Caki2 (cell line): ENCODE measurements at regions not wholly inside any gene's neighbourhood (a gene's known extent, or its start where the extent isn't known, plus 50 kb on each side); places are given as distances from the start of the nearest gene placed in this dataset.
"Not testable (repeated sequence)": the region's sequence is repeated elsewhere in the genome, so short reads cannot be mapped to it uniquely, and the experiment has no call there.

ENCODE experiments used
- DNase-seq: peaks from one replicate; pipeline ENCODE4 v3.0.0-alpha.2; 2015; ENCODE audit warnings: low read depth
- in situ Hi-C: cut with HindIII; loops from 2 replicates; pipeline ENCODE4 v1.10.0; 2016; ENCODE audit warnings: low sequenced_read_pairs, low pct_unique_long_range_greater_than_20kb, mixed read lengths

DNA sequence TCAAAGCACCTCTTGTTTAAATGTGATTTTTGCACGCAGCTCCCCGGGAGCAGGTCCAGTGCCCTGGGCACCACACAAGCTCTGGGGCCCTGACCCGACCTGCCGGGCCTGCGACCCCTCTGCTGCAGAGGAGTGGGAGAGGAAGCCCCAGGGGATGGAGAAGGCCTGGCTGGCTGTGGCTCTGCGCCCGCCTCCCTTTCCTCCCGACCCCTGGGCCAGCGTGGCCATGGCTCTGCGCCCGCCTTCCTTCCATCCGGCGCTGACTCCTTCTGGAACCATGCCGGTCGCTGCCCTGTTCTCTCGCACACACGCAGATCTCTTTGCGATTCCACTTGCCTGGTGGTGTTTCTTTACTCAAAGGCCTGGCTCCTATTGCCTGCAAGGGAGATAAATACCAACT, 166.5 kb upstream of the SALL3 start:
- in situ Hi-C loops, result no loop called here
- DNase-seq, result no peak

DNA sequence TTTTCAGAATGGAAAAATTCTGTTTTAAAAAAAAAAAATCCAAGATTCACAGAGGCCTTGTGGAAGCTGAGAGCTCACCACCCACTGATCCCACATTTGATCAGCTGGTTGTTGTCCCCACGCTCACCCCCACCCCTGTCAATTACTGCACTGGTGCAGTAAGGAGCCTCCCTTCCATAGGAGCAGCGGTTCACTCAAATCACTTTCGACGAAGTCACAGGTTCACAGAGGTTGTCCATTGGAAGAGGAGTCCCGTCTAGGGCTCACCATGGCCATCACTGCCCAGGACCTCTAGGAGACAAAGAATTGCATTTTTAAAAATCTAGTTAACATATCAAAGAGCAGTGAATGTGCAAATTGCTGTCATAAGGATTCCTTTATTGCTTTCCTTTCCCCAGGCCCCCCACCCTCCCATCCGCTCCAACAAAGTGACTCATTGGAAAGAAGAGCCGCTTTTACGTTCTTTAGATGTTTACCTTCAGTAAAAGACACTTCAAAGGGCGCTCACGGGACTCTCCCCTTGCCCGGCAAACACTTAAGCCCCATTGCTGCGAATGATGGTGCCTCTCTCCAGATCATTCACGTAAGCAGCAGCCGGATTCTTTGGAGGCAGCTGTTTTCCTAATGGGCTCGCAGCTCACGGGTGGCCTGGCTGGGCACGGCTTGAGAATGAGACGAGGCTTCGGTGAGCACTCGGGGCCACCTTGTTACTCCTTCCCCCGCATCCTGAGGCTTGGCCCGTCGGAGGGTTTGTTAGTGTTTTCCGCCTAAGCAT, 165.5 kb upstream of the SALL3 start:
- in situ Hi-C loops, result no loop called here
- no peak for DNase-seq

DNA sequence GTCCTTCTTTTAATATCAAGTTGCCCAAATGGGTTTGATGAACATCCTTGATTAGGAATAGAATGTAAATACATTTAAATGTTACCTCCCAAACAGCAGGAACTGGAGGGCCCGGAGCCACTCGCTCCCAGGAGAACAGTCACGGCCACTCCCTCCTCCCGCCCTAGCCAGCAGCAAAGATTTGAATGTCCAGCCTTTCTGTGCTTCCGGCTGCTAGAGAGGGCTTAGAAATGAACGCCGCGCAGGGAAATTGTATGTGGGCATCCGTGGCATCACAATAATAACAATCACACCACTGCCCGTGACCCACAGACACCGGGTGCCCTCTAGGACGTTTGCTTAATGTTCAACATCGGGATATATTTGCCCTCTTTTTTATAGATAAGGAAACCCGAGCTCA, 164.9 kb upstream of the SALL3 start:
- in situ Hi-C loops, result no loop called here
- no peak for DNase-seq

DNA sequence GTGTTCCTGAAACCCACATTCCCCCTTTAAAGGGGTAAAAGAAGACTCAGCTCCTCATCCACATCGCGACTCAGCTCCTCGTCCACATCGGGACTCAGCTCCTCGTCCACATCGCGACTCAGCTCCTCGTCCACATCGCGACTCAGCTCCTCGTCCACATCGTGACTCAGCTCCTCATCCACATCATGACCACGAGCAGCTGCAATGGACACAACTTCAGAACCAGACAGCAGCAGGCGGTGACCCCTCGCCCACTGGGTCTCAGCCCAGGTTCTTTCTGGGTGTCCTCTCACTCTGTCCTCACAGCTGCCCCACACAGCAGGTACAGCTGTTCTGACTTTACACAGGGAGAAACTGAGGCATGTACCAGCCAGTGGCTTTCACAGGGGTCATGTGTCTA, 163.5 kb upstream of the SALL3 start:
- in situ Hi-C loops, result no loop called here
- DNase-seq, result no peak

DNA sequence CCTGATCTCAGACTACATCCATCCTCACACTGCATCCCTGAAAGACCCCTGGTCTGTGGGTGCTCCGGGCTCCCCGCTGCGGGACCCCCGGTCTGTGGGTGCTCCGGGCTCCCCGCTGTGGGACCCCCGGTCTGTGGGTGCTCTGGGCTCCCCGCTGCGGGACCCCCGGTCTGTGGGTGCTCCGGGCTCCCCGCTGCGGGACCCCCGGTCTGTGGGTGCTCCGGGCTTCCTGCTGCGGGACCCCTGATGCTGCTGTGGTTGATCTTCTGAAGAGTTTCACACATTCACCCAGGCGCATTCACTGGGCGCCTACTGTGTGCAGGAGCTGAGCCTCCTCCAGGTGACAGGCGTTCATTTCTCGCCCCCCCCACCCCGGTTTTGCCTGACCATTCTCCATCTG, 162.7 kb upstream of the SALL3 start:
- in situ Hi-C loops, result no loop called here
- DNase-seq, result no peak

DNA sequence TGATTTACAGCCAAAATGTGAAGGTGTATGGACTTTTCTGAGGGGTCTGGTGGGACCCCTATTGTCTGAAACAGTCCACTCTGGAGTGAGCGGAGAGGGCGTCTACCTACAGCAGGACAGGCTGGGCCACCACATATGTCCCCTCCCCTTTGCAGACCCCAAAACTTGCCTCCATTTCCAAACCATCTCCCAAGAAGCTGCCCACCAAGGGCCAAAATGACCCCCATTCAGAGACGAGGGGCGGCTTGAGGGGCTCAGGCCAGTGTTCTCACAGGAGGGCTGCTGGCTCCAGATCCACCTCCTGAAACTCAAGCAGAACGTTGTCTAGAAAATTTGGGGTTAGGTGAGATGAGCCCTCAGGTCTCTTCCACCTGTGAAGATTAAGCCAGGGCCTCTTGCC, 161.1 kb upstream of the SALL3 start:
- DNase-seq, result no peak
- in situ Hi-C loops, result no loop called here

DNA sequence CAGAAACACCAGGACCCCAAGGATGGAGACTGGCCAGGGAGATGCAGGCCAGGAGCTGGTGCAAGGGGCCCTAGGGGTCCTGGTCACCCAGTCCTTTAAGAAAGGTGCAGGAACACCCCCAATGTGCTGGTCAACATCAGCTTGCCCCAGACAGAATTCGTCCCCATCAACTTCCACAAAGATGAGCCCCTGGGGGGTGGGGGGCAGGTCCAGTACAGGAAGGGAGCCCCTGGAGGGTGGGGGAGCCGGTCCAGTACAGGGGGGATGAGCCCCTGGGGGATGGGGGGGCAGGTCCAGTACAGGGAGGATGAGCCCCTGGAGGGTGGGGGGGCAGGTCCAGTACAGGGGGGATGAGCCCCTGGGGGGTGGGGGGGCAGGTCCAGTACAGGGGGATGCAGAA, 160.7 kb upstream of the SALL3 start:
- no peak for DNase-seq
- in situ Hi-C loops, result no loop called here

DNA sequence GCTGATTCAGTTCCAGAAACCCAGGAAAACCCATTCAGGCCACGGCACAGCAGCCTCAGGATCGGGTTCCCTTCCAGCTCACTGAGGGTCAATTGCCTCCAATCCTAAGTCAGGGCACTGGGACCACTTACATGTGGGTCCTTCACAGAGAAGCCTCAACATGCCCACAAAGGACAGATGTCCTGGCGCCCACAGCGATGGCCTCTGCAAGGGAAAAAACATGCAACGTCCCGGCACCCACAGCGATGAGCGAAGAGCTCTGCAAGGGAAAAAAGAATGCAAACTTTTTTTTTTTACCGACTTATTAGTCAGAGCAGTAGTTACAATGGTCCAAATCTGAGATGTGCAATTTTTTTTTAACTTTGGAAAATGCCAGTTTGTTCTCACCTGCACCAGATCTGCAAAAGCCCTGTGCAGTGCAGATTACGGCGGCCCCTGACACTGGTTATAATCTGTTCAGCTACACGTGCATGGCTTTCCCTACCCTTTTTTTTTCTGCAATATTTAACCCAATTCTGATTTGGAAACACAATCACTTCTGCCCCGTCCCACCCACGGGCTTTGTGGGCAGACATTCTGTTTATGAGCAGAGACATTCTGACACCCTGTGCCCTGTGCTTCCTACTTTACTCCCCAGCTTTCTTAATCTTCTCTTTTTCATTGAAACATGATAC, 159.3 kb upstream of the SALL3 start:
- in situ Hi-C loops, result no loop called here
- no peak for DNase-seq

DNA sequence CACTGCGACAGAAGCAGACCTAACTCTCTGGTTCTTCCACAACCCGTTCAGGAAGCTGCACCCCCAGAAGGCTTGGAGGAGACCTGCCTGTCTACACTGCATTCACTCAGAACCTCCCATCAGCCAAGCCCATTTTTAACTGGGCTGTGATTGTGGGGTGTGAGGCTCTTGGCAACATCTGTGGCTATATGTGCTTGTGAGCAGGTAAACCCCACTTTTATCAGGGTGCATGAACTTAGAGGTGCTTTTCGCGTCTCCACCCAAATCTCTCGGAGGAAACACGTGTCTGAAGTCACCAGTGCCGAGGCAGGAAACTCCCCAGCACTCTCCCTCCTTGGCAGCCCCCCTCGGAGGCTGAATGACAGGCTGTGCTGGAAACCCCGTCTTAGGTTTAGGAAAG, 158.2 kb upstream of the SALL3 start:
- in situ Hi-C loops, result no loop called here
- DNase-seq, result no peak

DNA sequence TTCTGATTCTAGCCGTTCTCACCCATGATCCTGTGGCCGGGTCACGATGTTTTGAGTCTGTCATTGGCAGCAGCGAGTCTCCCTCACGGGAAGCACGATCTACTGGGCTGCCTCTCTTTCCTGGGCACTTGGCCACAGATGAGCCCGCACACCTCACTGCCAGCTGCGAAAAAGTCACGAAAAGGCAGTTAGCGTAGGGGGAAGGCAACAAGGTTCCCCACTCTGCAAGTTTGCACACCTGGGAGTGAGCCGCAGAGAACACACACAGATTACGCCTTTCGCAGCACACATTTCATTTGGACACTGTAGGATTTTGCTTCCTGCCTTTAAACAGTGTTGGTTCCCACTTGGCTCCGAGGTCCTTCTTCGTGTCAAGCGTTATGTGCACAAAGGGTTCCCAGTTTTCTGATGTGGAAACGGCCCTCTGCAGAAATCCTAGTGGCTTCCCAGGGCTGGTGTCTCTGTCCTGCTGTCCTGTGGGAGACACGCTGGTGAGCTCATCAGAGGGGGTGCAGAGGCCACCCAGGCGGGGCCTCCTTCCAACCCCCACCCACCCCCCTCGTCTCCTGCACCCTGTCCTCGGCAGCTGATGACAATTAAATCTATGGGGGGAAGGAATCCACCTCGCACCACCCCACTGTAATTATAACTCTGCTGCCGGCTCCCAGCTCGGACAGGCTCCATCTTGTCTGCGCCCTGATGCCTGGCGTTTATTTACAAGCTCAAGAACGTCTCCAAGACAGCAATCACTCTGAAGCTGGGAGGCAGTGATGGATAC, 157.3 kb upstream of the SALL3 start:
- no peak for DNase-seq
- in situ Hi-C loops, result no loop called here

DNA sequence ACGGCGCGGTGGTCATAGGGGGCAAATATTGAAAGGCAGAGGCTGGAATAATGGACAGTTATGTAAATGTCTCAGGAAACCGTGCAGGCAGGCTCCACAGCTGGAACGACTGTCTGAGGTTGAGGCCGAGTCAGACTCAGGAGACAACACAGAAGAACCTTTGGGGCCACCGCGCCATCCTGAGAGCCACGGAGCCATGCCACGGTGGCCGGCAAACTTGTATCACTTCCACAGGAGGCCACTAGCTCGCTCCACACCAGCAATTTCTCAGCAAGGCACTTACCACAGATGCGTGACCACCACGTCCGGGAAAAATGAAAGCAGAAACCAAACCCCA, 156.7 kb upstream of the SALL3 start:
- in situ Hi-C loops, result no loop called here
- no peak for DNase-seq

DNA sequence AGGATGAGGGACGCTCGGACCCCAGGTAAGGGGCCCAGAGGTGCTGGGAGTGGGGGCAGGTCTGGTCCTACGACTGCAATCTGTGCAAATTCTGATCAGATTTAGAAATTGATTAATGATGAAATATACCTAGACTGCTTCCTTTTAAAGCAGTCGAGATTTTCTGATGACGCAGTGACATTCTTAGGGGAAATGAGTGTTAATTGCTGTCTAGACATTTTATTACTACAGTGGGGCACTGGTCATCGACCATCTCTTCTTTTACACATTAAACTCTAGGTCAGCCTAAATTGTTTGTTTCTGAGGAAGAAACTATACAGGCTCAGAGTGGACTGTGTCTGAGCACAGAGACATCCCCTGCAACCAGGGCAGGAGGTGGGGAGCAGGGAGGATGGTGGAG, 154.4 kb upstream of the SALL3 start:
- no peak for DNase-seq
- in situ Hi-C loops, result no loop called here

DNA sequence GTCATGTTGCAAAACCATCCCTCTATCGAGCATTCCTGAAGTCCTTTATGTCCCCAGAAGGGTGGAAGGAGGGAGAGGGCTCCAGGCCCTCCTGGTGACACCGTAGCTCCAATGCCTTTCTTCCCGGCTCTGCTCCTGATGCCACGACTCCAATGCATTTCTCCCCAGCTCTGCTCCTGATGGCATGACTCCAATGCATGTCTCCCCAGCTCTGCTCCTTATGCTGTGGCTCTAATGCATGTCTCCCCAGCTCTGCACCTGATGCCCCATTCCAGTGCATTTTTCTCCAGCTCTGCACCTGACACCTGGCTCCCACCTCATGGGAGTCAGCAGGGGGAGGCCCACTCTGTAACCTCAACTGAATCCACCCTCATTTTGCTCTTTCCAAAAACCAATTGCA, 153.0 kb upstream of the SALL3 start:
- no peak for DNase-seq
- in situ Hi-C loops, result no loop called here

DNA sequence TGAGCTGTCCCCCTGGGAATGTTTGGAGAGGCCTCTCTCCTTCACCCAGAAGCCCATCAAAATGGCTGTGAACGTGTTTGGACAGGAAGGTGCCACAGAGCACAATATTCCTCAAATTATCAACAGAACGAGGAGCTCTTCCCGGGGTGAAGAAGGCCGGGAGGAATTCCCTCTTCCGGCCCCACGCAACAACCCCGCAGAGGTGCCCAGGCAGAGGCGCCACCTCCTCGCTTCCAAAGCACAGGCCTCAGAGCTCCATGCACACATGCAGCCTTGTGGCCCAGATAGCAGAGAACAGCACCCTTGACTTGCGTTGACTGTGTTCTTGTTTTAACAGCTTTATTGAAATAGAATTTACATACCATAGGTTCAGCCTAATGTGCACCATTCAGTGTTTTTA, 152.5 kb upstream of the SALL3 start:
- in situ Hi-C loops, result no loop called here
- no peak for DNase-seq

DNA sequence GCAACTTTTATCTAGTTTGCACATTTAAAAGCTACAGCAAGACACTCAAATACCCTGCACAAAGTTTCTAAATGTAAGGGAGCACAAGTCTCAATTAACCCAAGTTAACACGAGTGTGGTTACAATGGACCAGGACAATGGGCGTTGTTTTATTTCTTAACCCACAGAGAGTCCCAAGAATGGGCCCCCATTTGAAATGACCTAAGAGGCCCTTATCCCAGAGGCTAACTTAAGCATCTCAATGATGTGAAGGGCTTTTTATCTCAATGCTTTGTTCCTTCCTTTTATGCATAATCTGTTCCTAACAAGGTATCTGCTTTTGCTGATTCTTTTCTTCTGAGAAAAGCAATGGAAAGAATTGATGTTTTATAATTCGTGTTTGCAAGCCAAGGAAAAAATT, 151.5 kb upstream of the SALL3 start:
- no peak for DNase-seq
- in situ Hi-C loops, result no loop called here

DNA sequence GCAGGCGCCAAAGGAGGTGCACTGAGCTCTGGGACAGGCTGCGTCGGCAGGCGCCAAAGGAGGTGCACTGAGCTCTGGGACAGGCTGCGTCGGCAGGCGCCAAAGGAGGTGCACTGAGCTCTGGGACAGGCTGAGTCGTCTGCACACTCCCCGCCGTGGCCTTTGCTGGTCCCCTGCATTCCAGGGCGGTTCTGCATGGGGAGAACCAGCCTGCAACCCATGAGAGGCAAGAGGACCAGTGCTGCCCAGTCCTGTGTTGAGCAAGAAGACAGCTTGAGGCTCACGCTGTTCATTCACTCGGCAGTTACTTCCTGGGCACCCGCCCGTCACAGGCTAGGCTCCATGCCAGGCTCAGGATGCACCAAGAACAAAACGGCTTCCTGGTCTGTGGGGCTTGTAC, 150.6 kb upstream of the SALL3 start:
- in situ Hi-C loops, DNase-seq: not testable (repeated sequence)

DNA sequence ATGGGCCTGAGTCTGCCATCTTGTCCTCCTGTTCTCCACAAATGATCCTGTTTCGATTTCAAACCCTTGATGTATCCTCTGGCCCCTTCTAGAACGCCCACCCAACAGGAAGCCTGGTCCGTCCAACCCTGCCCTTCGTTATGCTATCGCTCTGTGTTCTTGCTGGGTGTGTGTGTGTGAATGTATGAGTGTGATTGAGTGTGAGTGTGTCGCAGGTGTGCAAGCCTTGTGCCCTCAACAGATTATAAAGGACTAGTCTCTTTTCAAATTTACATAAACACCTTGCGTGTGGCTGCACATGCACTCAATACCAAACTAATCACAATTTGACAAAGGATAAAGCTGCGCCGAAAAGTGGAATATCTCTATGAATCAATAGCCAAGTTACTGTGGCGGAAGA, 149.5 kb upstream of the SALL3 start:
- in situ Hi-C loops, result no loop called here
- no peak for DNase-seq

DNA sequence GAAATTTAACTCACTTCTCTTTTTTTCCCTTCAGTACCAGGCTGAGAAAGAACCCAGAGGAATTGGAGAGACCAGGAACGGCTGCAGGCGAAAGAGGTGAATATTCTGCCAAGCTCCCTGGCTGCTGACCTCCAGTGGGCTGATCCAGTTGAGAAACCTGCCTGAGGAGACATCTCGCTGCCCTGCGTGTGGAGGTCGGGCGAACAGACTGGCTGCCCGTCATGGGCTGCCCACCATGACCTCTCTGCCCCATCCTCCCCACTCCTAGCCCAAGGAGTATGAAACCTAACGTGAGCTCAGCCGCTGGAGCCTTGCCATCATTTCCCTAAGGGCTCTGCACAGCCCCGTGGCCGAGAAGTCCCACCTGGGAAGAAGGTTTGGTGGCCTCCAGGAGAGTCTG, 148.8 kb upstream of the SALL3 start:
- in situ Hi-C loops, result no loop called here
- no peak for DNase-seq

DNA sequence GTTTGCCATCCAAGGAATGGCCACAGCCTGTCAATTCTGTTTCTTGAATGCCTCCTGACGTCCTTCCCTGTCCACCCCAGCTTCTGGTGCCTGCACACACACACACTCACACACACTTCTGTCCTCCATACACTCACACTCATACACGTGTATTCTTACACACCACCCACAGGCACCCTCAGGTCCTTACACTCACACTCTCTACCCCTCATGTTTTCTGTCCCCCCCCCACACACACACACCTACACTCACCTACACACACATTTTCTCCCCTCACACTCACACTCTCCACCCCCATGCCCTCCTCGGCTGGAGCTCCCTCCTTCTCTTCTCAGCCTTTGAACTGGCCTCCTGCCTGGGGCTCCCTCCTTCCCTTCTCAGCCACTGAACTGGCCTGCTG, 148.0 kb upstream of the SALL3 start:
- in situ Hi-C loops, result no loop called here
- no peak for DNase-seq

DNA sequence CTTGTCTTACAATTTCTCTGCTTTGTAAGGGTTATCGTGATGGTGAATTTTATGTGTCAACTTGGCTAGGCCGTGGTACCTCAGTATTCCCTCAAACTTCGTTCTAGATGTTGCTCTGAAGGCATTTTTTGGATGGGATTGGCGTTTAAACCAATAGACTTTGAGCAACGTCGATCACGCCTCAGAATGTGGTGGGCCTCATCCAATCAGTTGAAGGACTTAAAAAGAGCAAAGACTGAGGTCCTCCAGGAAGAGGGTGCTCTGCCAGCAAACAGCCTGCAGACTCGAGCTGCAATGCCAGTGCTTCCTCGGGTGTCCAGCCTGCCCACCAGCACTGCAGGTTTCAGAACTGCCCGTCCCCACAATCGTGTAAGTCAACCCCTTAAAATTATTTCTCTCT, 145.8 kb upstream of the SALL3 start:
- in situ Hi-C loops, result no loop called here
- no peak for DNase-seq
